ENCODE measurements at regions not wholly inside any gene's neighbourhood (a gene's known extent, or its start where the extent isn't known, plus 50 kb on each side); places are given as distances from the start of the nearest gene placed in this dataset.

- TF ChIP-seq CTCF (IDR thresholded peaks at IDR 0.05; ENCODE audit: low read depth, low read length, poor library complexity, severe bottlenecking) (no peak), EZH2phosphoT487 (IDR thresholded peaks at IDR 0.05; ENCODE audit: borderline replicate concordance, low read length) (no peak)
Measured at GRCh38 chr3:137222736-137223225, 265.0 kb downstream of the IL20RB start.

All from DOHH2 (cell line).